Upper lobe of left lung (tissue), 4 donors: ENCODE measurements at regions not wholly inside any gene's neighbourhood (a gene's known extent, or its start where the extent isn't known, plus 50 kb on each side); places are given as distances from the start of the nearest gene placed in this dataset.

Experiments
- CTCF ChIP-seq, 6 experiments: fragments of 450-650 bp in 4 of 6; fragments of 200-600 bp in 2 of 6; sonication (generic) in 2 of 6; IDR thresholded peaks; one replicate each; pipeline ENCODE4 v1.5.1; 2016 to 2019; ENCODE audit warnings: antibody characterized with exemption in 6 of 6
- EP300 ChIP-seq, 4 donors: sonication (generic); formaldehyde crosslinking; IDR thresholded peaks; one replicate each; pipeline ENCODE4 v1.5.1; 2017; ENCODE audit warnings: antibody characterized with exemption in 4 of 4, control low read depth in 2 of 4
- POLR2A ChIP-seq, 4 donors: fragments of 450-650 bp; IDR thresholded peaks; one replicate each; pipeline ENCODE4 v1.5.1; 2016 to 2017; ENCODE audit warnings: antibody characterized with exemption in 4 of 4, mild to moderate bottlenecking in 2 of 4

GRCh38 chr18:45166836-45167551, 448.3 kb upstream of the SLC14A2 start:
- TF ChIP-seq CTCF (IDR thresholded peaks at IDR 0.05), result no peak
- no peak for TF ChIP-seq EP300 (IDR thresholded peaks at IDR 0.05)
- TF ChIP-seq POLR2A (IDR thresholded peaks at IDR 0.05), result no peak
